ENCODE measurements at regions not wholly inside any gene's neighbourhood (a gene's known extent, or its start where the extent isn't known, plus 50 kb on each side); places are given as distances from the start of the nearest gene placed in this dataset.

DNA sequence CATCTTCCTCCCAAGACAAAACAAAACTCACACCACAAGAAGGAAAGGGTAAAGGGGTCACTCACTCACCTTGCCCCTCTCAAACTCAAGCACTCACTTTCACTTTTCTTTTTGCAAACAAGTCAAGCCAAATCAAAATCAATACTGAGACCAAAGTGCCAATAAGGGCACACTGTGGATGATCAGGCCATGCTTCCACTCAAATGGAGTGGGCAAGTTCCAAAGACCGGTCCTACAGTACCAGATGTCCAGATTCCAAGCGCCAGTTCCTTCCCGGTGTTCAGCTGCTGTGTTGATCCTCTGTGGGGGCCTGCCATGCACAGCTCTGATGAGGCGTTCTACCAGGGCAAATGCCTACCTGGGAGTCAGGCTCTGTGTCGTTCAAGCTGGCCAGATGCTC, 162.6 kb upstream of the GRIK2 start:
- FAIRE-seq: no peak

- no peak for FAIRE-seq
These were observed 161.8 kb upstream of the GRIK2 start for GRCh38 chr6:101231606-101232235.

DNA sequence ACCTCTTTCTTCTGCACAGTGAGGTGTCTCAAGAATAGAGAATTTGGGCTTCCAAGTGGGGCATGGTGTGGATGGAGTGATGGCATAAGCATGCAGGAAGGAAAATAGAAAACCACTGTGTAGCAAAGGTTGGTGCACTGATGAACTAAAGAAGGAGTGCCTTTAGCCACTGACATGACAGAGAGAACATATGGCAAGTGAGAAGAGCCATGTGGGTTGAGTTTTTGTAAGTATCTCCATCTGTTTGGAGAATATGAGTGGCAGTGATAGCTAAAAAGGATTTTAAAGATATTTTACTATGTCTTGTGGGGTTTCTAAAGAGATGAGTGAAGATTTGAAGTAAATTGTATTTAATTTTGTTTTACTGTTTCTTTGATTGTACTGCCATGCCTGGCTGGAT, 160.5 kb upstream of the GRIK2 start:
- FAIRE-seq: no peak

DNA sequence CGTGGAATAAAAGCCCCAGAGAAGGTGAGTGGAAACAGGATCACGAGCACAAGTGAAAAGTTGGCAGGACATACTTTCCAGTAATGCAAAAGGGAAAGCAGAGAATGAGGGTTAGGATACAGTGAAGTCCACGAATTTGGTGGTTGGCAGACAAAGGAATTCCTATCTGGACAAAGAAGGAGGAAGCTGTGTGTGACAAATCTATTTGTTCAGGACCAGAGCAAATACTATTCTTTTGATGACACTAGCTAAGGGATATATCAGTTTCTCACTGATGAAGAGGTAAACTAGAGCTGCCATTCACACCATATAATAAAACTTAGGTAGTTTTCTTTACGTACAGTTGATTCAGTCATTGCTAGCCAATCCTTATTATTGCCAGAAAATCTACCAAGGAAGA, 156.8 kb upstream of the GRIK2 start:
- FAIRE-seq: no peak

DNA sequence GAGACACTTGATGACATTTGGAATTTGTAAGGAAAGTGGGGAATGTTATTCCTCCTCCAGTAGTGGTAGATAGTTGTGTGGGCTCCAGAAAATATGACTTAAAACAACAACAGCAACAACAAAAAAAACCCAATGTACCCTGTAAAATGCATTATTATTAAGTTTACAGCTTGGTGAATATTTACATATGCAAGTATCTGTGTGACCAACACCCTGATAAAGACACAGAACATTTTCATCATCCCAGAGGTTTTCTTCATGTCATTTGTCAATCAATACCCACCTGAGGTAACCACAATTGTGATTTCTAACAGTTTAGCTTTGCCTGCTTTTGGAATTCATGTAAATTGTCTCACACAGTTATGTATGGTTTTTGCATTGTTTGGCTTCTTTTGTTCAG, 152.1 kb upstream of the GRIK2 start:
- FAIRE-seq: no peak

- no peak for FAIRE-seq
These were observed 144.0 kb upstream of the GRIK2 start for GRCh38 chr6:101249470-101249869.

- no peak for FAIRE-seq
These were observed 136.3 kb upstream of the GRIK2 start for GRCh38 chr6:101257163-101257562.

DNA sequence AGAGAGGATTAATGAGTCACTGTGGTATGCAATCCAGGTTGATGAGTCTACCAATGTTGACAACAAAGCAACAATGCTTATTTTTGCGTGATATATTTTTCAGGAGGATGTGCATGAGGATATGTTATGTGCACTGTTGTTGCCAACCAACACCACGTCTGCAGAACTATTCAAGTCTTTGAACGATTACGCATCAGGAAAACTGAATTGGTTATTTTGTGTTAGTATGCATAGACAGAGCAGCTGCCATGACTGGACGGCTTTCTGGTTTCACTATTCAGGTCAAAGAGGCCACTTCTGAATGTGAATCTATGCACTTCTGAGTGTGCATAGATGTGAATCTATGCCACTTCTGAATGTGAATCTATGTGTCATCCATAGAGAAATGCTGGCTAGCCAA, 134.0 kb upstream of the GRIK2 start:
- FAIRE-seq: no peak

- no peak for FAIRE-seq
These were observed 129.9 kb upstream of the GRIK2 start for GRCh38 chr6:101263596-101263995.

- FAIRE-seq: no peak
These were observed 127.4 kb upstream of the GRIK2 start for GRCh38 chr6:101266063-101266462.

DNA sequence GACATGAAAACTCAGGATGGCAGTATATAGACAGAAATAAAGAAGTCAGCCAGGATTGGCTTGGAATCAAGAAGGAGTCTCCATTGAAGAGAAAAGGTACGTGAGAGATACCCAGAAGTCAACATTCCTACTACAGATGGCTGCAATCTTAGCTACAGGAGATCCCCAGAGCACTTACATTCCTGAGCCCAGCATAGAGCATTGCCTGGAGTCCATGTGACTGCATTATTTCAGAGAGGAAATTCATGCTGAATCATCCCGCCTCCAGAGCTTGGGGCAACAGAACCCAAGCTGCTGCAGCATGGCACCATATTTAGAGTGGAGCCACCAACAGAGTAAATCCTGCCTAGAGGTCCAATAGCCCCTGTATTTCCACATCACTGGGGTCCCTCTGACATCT, 125.0 kb upstream of the GRIK2 start:
- FAIRE-seq: no peak

DNA sequence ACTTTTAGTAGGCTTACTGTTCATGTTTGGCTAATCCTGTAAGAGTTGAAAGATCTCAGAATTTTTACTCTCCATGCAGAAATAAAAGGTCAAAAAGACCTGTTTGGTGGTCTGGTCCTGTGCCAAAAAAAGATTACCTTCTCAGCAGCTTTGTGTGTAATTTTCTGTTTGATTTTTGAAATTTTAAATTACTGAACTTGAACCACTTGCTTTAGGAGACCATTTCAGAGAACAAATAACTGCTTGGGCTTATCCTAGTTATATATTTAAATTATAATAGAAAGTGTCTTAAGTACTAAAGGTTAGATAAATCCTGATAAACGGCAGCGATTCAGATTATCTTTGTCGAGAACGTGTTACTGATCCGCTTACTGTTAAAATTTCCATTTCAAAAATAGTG, 118.3 kb upstream of the GRIK2 start:
- FAIRE-seq: no peak

DNA sequence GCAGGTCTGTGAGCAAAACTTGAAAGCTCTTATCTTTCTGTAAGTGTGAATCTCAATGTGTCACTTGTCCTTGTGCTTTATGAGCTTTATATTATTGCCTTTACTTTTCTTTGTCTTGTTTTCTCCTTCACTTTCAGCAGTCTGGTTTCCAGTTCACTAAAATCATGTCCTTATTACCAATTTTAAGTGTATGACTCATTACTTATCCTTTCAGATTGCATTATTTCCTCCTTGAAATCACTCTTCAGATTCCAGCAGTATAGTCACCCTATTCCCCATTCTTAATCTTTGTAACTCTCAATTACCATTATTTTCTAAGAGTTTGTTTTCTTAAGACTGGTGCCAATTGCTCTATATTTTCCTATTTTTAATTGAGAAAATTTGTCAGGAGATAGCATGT, 117.4 kb upstream of the GRIK2 start:
- no peak for FAIRE-seq

DNA sequence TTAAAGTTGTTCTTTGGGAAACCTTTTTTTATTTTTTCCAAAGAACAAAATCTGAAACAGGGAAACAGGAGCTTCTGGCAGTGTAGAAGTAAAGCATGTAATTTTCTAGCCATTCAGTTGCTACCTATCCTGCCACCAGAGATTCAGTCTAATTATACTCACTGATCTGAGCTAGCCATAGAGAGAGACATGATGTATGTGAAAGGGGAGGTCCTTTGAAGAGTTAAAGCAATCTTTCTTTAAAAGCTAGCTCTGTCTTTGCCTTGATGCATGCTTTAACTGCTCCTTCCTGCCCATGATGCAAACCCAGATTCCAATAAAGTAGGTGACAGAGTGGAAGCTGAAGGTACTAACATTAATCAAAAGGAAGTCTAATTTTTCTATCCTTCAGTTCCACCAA, 114.1 kb upstream of the GRIK2 start:
- FAIRE-seq: no peak

GRCh38 chr6:101281266-101281665, 112.2 kb upstream of the GRIK2 start:
- FAIRE-seq: no peak

DNA sequence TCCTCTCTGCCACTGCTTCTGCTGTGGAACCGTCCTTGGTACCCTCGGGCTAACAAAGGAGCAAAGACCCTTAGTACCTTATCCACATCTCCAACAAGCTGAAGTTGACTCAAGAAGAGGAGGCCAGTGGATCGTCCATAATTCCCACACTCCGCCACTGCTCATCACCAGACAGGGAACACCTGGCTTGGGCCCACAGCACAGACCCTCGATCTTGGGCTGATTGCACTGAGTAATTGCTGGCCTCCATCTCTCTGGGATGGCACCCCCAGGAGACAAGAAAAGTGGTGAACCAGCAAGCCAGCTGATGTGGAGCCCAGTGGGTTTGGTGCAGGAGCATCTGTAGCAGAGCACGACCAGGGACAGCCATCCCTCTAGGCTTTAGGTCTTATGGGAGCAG, 109.4 kb upstream of the GRIK2 start:
- no peak for FAIRE-seq

GRCh38 chr6:101286146-101286545, 107.4 kb upstream of the GRIK2 start:
- no peak for FAIRE-seq

GRCh38 chr6:101290346-101290745, 103.2 kb upstream of the GRIK2 start:
- FAIRE-seq: no peak

DNA sequence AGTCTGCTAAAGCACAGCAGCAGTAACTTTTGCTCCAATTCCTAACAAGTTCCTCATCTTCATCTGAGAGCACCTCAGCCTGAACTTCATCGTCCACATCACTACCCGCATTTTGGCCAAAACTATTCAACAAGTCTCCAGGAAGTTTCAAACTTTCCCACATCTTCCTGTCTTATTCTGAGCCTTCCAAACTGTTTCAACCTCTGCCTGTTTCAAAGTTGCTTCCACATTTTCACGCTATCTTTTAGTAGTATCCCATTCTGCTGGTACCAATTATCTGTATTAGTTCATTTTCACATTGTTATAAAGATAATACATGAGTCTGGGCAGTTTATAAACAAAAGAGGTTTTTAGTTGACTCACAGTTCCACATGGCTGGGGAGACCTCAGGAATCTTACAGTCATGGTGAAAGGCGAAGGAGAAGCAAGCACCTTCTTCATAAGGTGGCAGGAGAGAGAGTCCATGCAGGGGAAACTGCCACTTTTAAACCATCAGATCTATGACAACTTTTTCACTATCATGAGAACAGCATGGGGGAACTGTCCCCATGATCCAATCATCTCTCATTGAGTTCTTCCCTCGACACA, 99.4 kb upstream of the GRIK2 start:
- no peak for FAIRE-seq

GRCh38 chr6:101294676-101295075, 98.8 kb upstream of the GRIK2 start:
- no peak for FAIRE-seq

DNA sequence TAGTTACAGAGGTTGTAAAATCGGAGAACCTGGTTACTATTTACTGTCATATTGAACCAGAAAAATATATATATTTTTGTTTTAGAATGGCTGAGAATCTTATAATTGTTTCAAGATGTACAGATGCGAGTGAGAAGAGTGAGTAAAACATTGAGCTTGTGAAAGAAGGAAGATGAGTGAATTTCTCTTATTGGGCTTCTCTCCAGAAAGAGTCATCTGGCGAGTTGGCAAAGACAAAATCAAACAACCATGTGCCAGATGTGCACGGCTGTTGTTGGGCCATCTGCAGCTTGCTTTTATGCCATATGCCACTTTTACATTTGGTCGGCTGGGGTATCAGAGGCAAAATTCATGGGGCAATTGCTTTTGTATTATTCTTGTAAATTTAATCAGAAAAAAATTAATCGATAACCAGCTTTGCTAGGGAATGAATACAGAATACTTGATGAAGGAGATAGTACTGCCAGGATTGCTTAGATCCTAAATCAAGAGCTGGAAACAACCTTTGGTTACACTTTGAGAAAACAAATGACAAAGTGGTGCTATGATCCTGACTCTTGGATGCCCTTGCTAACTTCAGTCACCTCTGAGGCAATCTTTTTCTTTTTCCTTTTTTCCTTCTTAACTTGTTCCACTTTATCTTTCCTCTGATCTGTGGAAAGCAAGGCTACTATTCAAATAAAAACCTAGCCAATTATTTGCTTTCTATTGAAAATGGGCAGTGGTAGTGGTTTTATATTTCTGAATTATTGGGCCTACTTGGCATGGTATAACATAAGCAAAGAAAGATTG, 97.1 kb upstream of the GRIK2 start:
- FAIRE-seq: no peak

DNA sequence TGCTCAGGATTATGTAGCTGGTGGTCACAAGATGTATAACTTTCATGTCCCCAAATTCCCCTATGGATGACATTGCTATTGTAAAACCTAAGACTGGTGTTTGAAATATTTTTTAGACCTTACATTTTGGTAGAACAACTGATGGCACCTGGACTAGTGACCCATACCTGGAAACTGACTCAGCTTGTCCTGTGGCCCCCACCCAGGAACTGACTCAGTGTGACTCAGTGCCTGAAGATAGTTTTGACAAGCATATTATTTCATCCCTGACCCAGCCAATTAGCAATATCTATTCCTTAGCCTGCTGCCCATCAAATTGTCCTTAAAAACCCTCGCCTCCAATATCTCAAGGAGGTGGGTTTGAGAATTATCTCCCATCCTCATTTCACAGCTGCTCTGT, 90.9 kb upstream of the GRIK2 start:
- FAIRE-seq: no peak

- no peak for FAIRE-seq
These were observed 90.0 kb upstream of the GRIK2 start for GRCh38 chr6:101303495-101303894.

- no peak for FAIRE-seq
These were observed 80.9 kb upstream of the GRIK2 start for GRCh38 chr6:101312652-101313051.

GRCh38 chr6:101322921-101323320, 70.6 kb upstream of the GRIK2 start:
- FAIRE-seq: no peak

Measured in islet of Langerhans (tissue), 1 donor.